ENCODE measurements at regions not wholly inside any gene's neighbourhood (a gene's known extent, or its start where the extent isn't known, plus 50 kb on each side); places are given as distances from the start of the nearest gene placed in this dataset.

GRCh38 chr10:37619336-37619735 is 238.1 kb downstream of the ZNF248 start:
- TF ChIP-seq CTCF (IDR thresholded peaks at IDR 0.05) = no peak

GRCh38 chr10:37588299-37588698 is 269.1 kb downstream of the ZNF248 start:
- no peak for TF ChIP-seq CTCF (IDR thresholded peaks at IDR 0.05)

DNA sequence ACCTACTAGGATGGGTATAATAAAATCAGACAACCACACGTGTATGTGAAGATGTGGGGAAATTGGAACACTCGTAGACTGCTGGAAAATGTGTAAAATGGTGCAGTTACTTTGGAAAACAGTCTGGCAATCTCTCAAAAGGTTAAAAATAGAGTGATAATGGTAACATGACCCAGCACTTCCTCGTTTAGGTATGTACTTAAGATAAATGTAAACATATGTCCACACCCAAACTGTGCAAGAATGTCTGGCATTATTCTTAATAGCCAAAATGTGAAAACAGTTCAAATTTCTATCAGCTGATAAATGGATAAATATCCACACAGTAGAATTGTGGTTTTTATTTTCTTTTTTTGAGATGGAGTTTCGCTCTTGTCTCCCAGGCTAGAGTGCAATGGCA is 272.8 kb downstream of the ZNF248 start:
- no peak for TF ChIP-seq CTCF (IDR thresholded peaks at IDR 0.05)

GRCh38 chr10:37582237-37582636 is 275.2 kb downstream of the ZNF248 start:
- TF ChIP-seq CTCF (IDR thresholded peaks at IDR 0.05) = no peak

DNA sequence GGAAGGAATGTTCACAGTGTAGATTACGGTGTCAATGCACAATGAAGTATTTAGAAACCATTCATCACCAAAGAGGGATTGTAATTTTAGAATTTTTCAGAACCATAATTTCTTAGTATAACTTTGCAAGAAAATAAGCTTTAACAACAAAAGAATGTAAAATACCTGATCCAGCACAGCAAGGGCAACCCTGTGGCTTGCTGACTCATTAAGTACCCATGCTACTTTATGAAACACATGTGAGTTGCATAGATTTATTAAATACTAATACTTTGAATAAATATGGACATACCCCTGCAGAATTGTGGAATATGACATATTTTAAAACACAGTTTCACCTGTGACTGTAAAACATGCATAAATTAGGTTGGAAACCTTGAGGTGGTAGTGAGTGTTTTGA is 281.3 kb downstream of the ZNF248 start:
- no peak for TF ChIP-seq CTCF (IDR thresholded peaks at IDR 0.05)

GRCh38 chr10:37572206-37572605 is 285.2 kb downstream of the ZNF248 start:
- TF ChIP-seq CTCF (IDR thresholded peaks at IDR 0.05) = no peak

GRCh38 chr10:37566332-37566731 is 291.1 kb downstream of the ZNF248 start:
- no peak for TF ChIP-seq CTCF (IDR thresholded peaks at IDR 0.05)

DNA sequence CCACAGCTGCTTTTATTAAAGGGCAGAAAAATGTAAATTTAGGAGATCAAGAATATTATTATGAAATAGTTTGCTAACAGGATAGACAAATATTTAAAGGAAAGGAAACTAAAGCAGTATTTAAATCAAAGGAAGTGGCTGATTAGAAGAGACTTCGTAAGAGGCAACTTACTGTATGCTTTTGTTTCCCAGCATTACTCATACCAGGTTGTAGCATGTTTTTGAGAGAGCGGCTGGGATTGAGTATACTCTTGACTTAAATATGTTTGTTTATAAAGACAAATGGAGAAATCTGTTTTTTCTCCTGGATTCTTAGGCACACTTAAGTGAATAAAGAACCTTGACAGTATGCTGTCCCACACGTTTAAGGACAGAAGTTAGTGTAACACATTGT is 293.7 kb downstream of the ZNF248 start:
- no peak for TF ChIP-seq CTCF (IDR thresholded peaks at IDR 0.05)

All from LNCAP (cell line).